Left renal cortex interstitium (tissue), 4 donors: ENCODE measurements at regions not wholly inside any gene's neighbourhood (a gene's known extent, or its start where the extent isn't known, plus 50 kb on each side); places are given as distances from the start of the nearest gene placed in this dataset.
"Not testable (repeated sequence)": the region's sequence is repeated elsewhere in the genome, so short reads cannot be mapped to it uniquely, and the experiment has no call there.

Experiments
- DNase-seq, 4 donors: peaks; one replicate each; pipeline ENCODE4 v3.0.0-alpha.2; 2013; ENCODE audit warnings: low read depth in 4 of 4, low spot score in 2 of 4, missing footprints in 1 of 4

- DNase-seq: no peak
Observed at GRCh38 chr14:105745433-105746123, 219.2 kb downstream of the TMEM121 start.

DNA sequence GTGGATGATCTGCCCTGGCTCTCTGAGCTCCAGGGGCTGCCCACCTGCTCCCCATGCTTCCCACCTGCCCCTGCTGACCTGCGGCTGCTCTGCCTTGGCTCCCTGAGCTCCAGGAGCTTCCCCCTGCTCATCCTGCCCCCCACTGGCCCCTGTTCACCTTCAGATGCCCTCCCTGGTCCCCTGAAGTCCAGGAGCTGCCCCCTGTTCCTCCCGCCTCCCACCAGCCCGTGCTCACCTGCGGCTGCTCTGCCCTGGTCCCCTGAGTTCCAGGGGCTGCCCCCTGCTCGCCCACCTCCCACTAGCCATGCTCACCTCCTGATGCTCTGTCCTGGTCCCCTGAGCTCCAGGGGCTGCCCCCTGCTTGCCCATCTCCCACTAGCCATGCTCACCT lies 219.7 kb downstream of the TMEM121 start:
- no peak for DNase-seq

- not testable (repeated sequence) for DNase-seq
Observed at GRCh38 chr14:105746800-105747502, 220.6 kb downstream of the TMEM121 start.

GRCh38 chr14:105747503-105748203 lies 221.3 kb downstream of the TMEM121 start:
- DNase-seq: not testable (repeated sequence)

GRCh38 chr14:105748204-105748578 lies 221.8 kb downstream of the TMEM121 start:
- no peak for DNase-seq

DNA sequence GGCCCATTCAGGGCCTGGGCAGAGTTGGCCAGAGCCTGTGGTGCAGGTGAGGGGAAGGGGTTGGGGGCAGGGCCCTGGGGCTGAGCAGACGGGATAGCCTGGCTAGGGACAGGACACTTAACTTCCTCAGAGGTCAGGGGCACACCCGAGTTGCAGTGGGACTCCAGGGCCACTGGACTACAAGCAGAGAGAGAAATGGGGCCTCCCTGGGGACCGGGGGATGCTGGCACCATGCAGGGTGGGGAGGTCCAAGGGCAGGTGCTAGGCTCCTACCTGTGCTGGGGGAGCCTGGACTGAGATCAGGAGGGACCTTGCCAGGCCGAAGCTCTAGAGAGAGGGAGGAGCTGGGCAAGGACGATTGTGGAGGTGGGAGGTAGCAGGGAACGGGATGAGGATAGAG lies 222.3 kb downstream of the TMEM121 start:
- not testable (repeated sequence) for DNase-seq

DNA sequence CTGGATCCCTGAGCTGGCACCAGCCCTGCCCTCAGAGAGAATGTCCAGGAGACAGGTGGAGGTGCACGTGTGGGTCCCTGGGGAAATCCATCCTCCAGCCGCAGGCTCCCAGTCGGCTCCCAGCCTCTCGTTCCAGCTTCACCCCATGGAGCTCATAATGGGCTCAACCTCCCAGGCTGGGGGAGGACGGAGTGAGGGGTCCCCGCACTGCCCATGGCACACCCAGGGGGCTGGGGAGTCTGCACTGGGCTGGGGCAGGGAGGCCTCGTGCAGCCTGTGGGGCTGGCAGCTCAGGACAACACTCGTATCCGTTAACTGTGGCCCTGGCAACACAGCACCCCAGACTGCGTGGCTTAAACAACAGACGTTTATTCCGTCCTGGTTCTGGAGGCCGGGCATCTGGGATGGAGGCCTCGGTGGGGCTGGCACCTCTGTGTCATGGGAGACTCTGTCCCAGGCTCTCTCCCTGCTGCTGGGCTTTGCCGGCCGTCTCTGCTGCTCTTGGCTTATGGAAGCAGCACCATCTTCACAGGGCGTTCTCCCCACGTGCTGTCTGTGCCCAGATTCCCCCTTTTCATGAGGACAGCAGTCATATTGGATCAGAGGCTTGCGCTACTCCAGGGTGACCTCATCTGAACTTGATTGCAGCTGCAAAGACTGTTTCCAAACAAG lies 223.6 kb downstream of the TMEM121 start:
- DNase-seq: not testable (repeated sequence)

DNA sequence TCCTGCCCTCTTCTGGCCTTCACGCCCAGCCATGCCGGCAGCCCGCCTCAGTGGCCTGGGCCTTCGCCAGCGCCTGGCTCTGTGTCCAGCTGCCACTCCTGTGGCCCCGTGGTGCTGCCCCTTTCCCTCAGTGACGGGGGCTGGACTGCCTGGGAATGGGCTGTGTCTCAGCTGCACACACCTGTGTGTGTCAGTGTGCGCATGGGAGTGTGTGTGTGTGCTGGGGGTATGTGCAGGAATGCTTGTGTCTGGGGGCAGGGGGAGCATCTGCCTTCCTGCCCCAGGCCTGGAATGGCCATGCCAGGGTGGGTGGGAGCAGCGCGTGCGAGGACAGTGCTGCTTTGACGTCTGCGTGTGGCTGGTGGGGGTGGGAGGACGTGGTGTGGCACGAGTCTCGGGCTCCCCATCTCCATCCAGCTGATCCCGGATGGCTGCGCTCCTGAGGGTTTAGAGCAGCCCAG lies 224.9 kb downstream of the TMEM121 start:
- DNase-seq: not testable (repeated sequence)

DNA sequence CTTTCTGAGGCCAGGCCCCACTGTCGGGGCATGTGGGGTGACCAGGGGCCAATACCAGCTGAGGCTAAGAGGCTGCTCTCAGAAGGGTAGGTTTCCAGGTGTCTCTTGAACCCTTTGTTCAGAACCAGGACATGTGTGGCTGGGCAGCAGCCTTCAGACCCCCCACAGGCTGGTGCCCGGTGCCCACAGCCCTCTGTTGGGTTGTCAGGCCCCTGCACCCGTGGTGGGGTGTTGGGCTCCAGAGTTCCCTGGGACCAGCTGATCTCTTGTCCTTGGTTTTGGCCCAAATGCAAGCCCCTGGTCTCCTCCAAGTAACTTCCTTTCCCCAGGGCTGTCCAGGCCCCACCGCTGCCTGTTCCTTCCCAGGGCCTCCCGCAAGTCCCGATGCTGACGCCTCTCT lies 226.0 kb downstream of the TMEM121 start:
- DNase-seq: not testable (repeated sequence)

- DNase-seq: no peak
Observed at GRCh38 chr14:105760691-105761344, 234.4 kb downstream of the TMEM121 start.

GRCh38 chr14:105761345-105761740 lies 235.0 kb downstream of the TMEM121 start:
- DNase-seq: not testable (repeated sequence)

- no peak for DNase-seq
Observed at GRCh38 chr14:105761842-105762241, 235.5 kb downstream of the TMEM121 start.

DNA sequence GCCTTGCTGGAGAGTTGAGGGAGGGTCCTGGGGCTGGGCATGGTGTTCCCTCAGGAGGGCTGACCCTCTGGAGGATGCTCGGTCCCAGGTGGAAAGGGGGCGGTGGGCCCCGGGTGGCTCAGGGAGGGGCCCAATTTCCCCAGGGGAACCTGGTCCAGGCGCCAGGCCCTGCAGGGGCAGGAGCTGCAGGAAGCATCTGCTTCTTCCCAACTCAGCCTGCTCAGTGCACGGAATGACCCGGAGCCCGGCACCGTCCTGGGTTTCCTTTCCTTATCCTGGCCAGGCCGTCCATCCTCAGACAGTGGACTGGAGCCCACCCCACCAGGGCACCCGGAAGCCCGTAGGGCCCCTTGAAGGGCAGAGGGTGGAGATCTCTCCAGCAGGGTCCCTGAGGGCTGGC lies 235.9 kb downstream of the TMEM121 start:
- DNase-seq: not testable (repeated sequence)

DNA sequence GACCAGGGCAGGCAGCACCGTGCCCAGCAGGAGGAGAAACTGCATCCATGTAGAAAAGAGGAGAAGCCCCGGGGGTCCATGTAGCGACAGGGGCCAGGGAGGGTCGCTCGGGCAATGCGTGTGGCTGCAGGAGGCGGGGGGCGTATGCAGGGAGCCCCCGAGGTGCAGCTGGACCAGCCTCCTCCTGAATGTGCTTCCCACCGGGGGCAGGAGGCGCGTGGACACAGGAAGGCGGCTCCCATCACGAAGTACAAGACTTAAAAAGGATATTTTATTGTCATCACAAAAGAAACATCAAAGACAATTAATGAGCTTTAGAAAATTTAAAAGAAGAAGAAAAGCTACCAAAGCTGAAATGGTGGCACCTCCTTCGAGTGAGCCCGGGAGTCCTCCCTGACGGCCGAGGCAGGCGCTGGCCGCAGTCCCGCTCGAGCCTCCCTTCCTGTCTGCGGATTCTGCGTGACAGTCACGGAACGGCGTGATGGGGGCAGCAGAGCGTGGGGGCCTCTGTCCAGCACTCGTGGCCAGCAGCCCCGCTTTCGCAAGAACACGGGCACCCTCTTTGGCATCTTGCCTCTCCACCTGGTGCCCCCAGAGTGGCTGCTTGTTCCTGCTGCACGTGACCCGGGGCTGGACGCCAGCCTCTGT lies 238.0 kb downstream of the TMEM121 start:
- DNase-seq: not testable (repeated sequence)

DNA sequence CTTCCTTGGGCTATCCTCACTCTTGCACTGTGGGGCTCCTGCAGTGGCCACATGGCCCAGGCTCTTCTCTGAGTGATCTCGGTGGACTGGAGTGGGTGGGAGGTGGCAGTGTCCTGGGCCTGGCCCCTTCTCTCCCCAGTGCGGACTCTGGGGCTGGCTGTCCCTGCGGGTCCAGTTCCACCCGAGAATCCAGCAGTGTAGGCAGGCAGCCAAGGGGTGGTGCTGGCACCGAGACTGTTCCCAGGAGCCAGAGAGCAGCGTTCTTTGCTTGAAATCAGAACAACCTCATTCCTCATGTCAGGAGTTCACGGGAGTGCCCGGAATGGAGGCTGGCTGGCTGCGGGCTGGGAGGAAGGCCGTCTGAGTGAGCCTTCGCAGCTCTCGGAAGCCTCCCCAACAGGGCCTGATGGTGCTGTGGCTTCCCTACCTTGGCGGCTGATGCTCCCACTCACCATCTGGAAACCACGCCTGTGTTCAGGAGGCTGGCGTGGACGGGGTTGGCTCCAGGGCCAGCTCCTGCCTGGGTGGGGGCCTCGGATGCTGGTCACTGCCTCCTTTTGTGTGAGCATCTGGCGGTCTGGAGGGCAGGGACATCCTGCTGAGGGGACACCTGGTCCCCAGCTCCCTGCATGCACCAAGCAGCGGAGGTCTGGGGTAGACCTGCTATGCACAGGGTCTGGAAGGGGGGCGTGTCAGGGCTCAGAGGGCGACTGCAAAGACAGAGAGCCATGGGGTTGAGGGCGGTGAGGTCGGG lies 238.9 kb downstream of the TMEM121 start:
- not testable (repeated sequence) for DNase-seq

- DNase-seq: no peak
Observed at GRCh38 chr14:105765893-105766614, 239.7 kb downstream of the TMEM121 start.

DNA sequence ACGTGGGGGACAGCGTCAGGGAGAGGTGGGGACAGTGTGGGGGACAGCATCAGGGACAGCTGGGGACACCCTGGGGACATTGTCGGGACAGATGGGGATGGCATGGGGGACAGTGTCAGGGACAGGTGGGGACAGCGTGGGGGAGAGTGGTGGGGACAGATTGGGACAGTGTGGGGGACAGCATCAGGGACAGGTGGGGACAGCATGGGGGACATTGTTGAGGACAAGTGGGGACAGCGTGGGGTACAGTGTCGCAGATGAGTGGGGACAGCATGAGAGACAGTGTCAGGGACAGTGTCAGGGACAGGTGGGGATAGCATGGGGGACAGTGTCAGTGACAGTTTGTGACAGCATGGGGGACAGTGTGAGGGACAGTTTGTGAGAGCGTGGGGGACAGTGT lies 240.9 kb downstream of the TMEM121 start:
- no peak for DNase-seq

DNA sequence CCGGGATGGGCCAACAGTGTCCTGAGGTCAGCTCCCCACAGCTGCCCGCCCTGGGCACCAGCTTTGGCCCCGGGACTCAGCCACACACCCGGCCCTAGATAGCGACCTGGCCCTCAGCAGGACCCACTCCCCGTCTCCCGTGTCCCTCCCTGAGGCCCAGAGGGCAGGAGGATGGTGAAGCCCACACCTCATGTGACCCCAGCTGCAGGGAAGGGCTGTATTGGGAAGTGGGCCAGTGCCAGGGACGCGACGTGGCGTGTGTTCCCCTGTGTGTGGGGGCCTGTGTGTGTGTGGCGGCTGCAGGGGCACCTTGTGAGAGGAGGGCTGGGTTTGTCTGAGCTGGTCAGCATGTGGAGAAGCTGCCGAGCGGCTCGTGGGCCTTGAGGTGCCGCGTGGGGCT lies 241.7 kb downstream of the TMEM121 start:
- not testable (repeated sequence) for DNase-seq
